ENCODE measurements at regions not wholly inside any gene's neighbourhood (a gene's known extent, or its start where the extent isn't known, plus 50 kb on each side); places are given as distances from the start of the nearest gene placed in this dataset.

GRCh38 chrX:45845142-45845541 lies 644.5 kb upstream of the DIPK2B start:
- TF ChIP-seq CTCF (IDR thresholded peaks at IDR 0.05; ENCODE audit: low read depth, low read length) = no peak
- no peak for TF ChIP-seq POLR2A (IDR thresholded peaks at IDR 0.05; ENCODE audit: extremely low read depth, insufficient read length)
- TF ChIP-seq MAX (IDR thresholded peaks at IDR 0.05; ENCODE audit: low read depth, low read length) = no peak

Measured in NB4 (cell line).